ENCODE measurements at regions not wholly inside any gene's neighbourhood (a gene's known extent, or its start where the extent isn't known, plus 50 kb on each side); places are given as distances from the start of the nearest gene placed in this dataset.

DNA sequence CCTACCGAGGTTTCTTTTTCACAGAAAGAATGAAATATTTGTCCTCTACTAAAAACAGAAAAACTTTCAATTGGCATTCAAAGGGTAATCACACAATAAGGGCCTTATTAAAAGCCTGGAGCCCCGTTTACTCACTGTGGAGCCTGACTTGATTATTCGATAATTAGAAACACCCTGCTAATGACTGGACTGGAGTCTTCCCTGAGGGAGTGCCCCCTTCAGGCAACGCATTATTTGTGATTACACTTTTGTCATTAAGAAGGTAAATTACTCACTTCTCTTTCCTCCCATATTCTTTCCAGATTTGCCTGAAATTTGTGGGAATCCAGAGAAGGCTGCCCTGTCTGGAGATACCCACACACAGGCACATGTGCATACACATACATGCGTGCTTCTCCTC is 444.2 kb upstream of the NPVF start:
- TF ChIP-seq, protein P1, sequence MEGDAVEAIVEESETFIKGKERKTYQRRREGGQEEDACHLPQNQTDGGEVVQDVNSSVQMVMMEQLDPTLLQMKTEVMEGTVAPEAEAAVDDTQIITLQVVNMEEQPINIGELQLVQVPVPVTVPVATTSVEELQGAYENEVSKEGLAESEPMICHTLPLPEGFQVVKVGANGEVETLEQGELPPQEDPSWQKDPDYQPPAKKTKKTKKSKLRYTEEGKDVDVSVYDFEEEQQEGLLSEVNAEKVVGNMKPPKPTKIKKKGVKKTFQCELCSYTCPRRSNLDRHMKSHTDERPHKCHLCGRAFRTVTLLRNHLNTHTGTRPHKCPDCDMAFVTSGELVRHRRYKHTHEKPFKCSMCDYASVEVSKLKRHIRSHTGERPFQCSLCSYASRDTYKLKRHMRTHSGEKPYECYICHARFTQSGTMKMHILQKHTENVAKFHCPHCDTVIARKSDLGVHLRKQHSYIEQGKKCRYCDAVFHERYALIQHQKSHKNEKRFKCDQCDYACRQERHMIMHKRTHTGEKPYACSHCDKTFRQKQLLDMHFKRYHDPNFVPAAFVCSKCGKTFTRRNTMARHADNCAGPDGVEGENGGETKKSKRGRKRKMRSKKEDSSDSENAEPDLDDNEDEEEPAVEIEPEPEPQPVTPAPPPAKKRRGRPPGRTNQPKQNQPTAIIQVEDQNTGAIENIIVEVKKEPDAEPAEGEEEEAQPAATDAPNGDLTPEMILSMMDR (IDR thresholded peaks at IDR 0.05) = no peak
- no peak for TF ChIP-seq POLR2A (IDR thresholded peaks at IDR 0.05)

All from adrenal gland (tissue), 5 donors.